Esophagus muscularis mucosa (tissue), 4 donors: ENCODE measurements at regions not wholly inside any gene's neighbourhood (a gene's known extent, or its start where the extent isn't known, plus 50 kb on each side); places are given as distances from the start of the nearest gene placed in this dataset.

ENCODE experiments used
- EP300 ChIP-seq: sonication (generic); formaldehyde crosslinking; IDR thresholded peaks from one replicate; pipeline ENCODE4 v1.6.1; 2017; ENCODE audit warnings: antibody characterized with exemption
- POLR2A ChIP-seq: fragments of 450-650 bp; IDR thresholded peaks from one replicate; pipeline ENCODE4 v1.6.1; 2017; ENCODE audit warnings: antibody characterized with exemption, moderate library complexity, mild to moderate bottlenecking, low read depth
- TF ChIP-seq, protein P1 (sequence below), 3 experiments: fragments of 200-600 bp in 2 of 3; fragments of 450-650 bp in 1 of 3; sonication (generic) in 2 of 3; IDR thresholded peaks; one replicate each; pipeline ENCODE4 v1.5.1; 2017 to 2019; ENCODE audit warnings: antibody characterized with exemption in 3 of 3, mild to moderate bottlenecking in 2 of 3, moderate library complexity in 1 of 3

DNA sequence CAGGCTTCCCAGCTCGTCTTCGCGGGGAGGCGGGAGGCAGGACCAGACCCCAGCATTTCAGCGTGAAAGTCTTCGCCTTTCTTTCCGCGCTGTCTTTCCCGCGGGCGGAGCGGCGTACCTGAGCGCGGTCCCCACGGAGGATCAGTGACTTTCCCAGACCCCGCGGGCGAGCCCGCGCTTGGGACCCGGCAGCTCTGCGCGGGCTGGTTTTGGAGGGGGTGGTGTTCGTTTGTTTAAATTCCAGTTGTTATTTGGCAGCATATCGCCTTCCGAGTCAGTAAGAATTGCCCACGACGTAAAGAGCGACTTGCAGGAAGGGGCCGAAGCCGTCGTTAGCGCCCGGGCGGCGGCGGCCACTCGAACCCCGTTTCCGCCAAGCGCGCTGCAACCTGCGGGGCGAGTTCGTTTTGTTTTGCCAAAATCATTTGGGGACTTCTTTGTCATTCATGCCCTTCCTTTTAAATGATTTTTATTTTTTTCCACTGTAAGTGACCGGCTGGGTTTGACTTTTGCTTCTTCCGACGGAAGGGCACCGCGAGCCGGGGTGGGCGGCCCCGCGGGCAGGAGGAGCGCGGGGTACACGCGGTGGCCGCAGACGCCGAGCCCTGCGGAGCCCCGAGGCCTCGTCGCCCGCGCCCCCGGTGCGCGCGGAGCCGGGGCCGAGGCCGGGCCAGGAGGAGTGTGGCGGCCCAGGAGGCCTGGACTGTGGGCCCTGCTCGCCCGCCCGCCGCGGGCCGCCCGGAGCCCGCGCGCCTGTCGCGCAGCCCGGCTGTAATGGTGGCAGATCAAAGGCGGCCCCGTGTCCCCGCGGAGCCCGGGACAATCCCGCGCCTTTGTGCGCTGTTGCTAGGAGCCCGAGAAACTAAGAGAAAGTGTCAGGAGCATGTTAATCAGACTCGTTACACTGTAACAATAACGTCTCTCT, 75.9 kb downstream of the ZIC5 start:
- TF ChIP-seq, protein P1, sequence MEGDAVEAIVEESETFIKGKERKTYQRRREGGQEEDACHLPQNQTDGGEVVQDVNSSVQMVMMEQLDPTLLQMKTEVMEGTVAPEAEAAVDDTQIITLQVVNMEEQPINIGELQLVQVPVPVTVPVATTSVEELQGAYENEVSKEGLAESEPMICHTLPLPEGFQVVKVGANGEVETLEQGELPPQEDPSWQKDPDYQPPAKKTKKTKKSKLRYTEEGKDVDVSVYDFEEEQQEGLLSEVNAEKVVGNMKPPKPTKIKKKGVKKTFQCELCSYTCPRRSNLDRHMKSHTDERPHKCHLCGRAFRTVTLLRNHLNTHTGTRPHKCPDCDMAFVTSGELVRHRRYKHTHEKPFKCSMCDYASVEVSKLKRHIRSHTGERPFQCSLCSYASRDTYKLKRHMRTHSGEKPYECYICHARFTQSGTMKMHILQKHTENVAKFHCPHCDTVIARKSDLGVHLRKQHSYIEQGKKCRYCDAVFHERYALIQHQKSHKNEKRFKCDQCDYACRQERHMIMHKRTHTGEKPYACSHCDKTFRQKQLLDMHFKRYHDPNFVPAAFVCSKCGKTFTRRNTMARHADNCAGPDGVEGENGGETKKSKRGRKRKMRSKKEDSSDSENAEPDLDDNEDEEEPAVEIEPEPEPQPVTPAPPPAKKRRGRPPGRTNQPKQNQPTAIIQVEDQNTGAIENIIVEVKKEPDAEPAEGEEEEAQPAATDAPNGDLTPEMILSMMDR (IDR thresholded peaks at IDR 0.05), result no peak
- TF ChIP-seq EP300 (no peak), POLR2A (no peak)
